ENCODE measurements at regions not wholly inside any gene's neighbourhood (a gene's known extent, or its start where the extent isn't known, plus 50 kb on each side); places are given as distances from the start of the nearest gene placed in this dataset.

DNA sequence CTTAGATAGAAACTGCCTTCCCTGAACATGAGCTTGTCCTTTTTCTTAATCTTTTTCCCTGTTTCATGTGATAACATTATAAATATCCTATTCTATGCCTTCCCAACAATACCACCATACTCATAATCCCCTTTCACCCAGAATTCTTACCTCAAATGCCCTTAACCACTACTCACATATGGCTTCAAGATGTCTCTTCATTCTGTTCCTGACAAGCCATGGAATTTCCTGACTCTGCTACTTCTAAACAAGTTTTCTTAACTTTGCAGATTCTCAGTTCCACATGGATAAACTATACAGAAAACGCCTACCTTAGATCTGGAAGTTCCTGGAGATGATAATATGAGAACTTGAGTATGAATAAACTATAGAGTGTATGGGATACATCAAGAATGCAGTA, 1217.8 kb downstream of the CDH8 start:
- Histone ChIP-seq H3K4me1 (ENCODE audit: control insufficient read depth, insufficient read depth, low read length) (no peaks in the 10 kb centered on the region), H3K27me3 (ENCODE audit: control insufficient read depth in 1 of 2, insufficient read depth in 2 of 2, low read length in 2 of 2) (no peaks in the 10 kb centered on the region), H3K27ac (ENCODE audit: low read length) (no peak overlapping the region), H3K36me3 (ENCODE audit: control insufficient read depth in 2 of 2, insufficient read depth in 2 of 2, low read length in 2 of 2) (no peaks in the 10 kb centered on the region), H3K9me3 (ENCODE audit: control insufficient read depth in 2 of 2, low read length in 2 of 2) (no peaks in the 10 kb centered on the region), H3K9ac (ENCODE audit: low read length in 2 of 2) (no peak overlapping the region), H3K4me3 (ENCODE audit: low read length in 2 of 2) (no peak overlapping the region)

DNA sequence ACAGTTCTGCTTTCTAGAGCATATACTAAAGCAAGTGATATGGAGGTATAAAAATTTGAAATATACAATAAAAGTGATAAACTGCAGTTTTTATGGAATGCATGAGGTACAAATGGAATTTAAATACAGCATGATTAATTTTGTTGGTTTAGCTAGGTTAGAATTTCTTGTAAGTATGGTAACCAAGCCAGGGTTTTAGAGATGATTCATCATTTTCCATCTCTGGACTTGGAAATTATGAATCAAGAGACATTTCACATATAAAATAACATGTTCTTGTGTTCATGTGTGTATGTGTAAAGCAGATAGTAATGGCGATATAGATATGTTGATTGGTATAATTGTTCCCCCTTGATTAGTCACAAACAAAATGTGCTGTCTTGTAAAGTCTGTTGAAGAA, 1219.8 kb downstream of the CDH8 start:
- H3K27ac ChIP-seq (ENCODE audit: low read length) = no peak overlapping the region
- H3K36me3 ChIP-seq (ENCODE audit: control insufficient read depth in 2 of 2, insufficient read depth in 2 of 2, low read length in 2 of 2) = no peaks in the 10 kb centered on the region
- no peaks in the 10 kb centered on the region for H3K27me3 ChIP-seq (ENCODE audit: control insufficient read depth in 1 of 2, insufficient read depth in 2 of 2, low read length in 2 of 2)
- H3K4me1 ChIP-seq (ENCODE audit: control insufficient read depth, insufficient read depth, low read length) = no peaks in the 10 kb centered on the region
- no peaks in the 10 kb centered on the region for H3K9me3 ChIP-seq (ENCODE audit: control insufficient read depth in 2 of 2, low read length in 2 of 2)
- no peak overlapping the region for H3K9ac ChIP-seq (ENCODE audit: low read length in 2 of 2)
- no peak overlapping the region for H3K4me3 ChIP-seq (ENCODE audit: low read length in 2 of 2)

DNA sequence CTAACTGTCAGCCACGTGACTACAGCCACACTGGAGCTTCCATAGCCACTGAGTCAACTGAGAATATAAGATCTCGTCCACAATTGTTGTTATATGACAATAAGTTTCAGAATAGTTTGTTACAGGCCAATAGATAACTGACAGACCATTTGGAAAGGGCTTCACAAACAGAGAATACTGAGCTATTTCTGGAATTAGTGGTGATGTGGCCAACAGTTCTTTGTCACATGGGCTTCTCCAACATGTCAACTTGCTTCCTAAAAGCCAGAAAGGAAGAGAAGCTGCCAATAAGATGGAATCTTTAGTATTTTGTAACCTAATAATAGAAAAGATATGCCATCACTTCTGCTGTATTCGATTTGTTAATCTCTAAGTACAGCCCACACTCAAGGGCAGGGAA, 1220.4 kb downstream of the CDH8 start:
- Histone ChIP-seq H3K9ac (ENCODE audit: low read length in 2 of 2) (no peak overlapping the region), H3K4me1 (ENCODE audit: control insufficient read depth, insufficient read depth, low read length) (no peaks in the 10 kb centered on the region), H3K4me3 (ENCODE audit: low read length in 2 of 2) (no peak overlapping the region), H3K36me3 (ENCODE audit: control insufficient read depth in 2 of 2, insufficient read depth in 2 of 2, low read length in 2 of 2) (no peaks in the 10 kb centered on the region), H3K27me3 (ENCODE audit: control insufficient read depth in 1 of 2, insufficient read depth in 2 of 2, low read length in 2 of 2) (no peaks in the 10 kb centered on the region), H3K27ac (ENCODE audit: low read length) (no peak overlapping the region), H3K9me3 (ENCODE audit: control insufficient read depth in 2 of 2, low read length in 2 of 2) (no peaks in the 10 kb centered on the region)

DNA sequence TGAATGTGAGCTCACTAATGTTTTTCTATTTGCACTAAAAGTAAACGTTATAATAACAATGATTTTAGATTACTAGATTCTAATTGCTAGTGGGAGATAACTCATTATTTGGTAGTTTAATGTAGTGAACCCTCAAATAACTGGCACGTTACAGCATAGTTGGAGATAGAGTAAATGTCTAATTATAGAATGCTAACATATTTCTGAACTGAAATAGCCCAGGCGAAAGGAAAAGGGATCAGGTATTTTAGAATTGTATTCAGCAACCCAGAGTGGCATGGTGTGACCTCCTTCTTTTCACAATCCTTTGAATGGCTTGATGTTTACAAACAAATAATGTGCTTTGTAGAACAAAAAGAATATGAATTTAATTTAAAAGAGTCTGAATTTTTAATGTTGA, 1221.2 kb downstream of the CDH8 start:
- H3K27ac ChIP-seq (ENCODE audit: low read length) = no peak overlapping the region
- H3K27me3 ChIP-seq (ENCODE audit: control insufficient read depth in 1 of 2, insufficient read depth in 2 of 2, low read length in 2 of 2) = no peaks in the 10 kb centered on the region
- H3K36me3 ChIP-seq (ENCODE audit: control insufficient read depth in 2 of 2, insufficient read depth in 2 of 2, low read length in 2 of 2) = no peaks in the 10 kb centered on the region
- no peak overlapping the region for H3K9ac ChIP-seq (ENCODE audit: low read length in 2 of 2)
- no peaks in the 10 kb centered on the region for H3K9me3 ChIP-seq (ENCODE audit: control insufficient read depth in 2 of 2, low read length in 2 of 2)
- no peaks in the 10 kb centered on the region for H3K4me1 ChIP-seq (ENCODE audit: control insufficient read depth, insufficient read depth, low read length)
- H3K4me3 ChIP-seq (ENCODE audit: low read length in 2 of 2) = no peak overlapping the region

DNA sequence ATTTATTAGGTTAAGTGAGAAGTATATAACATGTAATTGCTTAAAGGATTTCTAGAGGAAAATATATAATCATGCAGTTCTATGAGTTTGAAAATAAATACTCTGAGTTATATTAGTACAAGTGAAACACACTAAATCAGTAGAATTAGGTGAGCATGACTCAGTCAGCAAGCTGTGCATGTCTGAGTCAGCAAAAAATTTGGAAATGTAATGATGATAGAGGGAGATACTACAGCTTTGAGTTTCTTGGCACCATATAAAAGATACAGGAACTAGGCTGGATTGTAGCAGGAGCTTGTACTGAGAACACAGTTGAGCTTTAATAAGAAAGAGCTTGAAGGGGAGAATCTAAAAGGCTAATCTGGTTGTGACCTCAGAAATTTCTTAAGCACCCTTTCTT, 1224.6 kb downstream of the CDH8 start:
- Histone ChIP-seq H3K9me3 (ENCODE audit: control insufficient read depth in 2 of 2, low read length in 2 of 2) (no peaks in the 10 kb centered on the region), H3K27me3 (ENCODE audit: control insufficient read depth in 1 of 2, insufficient read depth in 2 of 2, low read length in 2 of 2) (no peaks in the 10 kb centered on the region), H3K36me3 (ENCODE audit: control insufficient read depth in 2 of 2, insufficient read depth in 2 of 2, low read length in 2 of 2) (no peaks in the 10 kb centered on the region), H3K27ac (ENCODE audit: low read length) (no peak overlapping the region), H3K4me1 (ENCODE audit: control insufficient read depth, insufficient read depth, low read length) (no peaks in the 10 kb centered on the region), H3K9ac (ENCODE audit: low read length in 2 of 2) (no peak overlapping the region), H3K4me3 (ENCODE audit: low read length in 2 of 2) (no peak overlapping the region)

DNA sequence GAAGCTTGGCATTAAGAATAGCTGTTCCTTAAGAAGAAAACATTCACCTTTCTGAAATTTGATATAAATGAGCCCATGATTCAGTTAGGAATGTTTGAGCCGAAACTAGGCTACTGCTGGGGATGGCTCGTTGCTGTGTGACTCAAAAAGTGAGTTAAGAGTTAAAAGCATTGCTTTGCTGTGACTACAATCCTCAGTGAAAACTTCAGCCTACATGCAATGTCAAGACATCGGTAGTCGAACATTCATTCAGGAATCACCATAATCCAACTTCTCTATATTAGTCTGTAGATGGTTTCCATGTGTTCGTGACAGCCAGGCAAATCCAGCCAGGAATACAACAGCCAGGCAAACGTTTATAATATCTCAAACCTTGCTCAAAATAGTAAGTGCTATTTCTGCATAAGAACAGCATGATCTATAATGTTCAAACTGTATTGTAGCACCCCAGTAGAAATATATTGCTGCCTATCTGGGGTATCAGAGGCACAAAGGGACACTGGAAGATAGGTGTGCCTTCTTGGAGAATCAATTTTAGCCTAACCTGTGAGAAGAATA, 1225.1 kb downstream of the CDH8 start:
- H3K4me3 ChIP-seq (ENCODE audit: low read length in 2 of 2) = no peak overlapping the region
- H3K9ac ChIP-seq (ENCODE audit: low read length in 2 of 2) = no peak overlapping the region
- no peaks in the 10 kb centered on the region for H3K4me1 ChIP-seq (ENCODE audit: control insufficient read depth, insufficient read depth, low read length)
- no peaks in the 10 kb centered on the region for H3K36me3 ChIP-seq (ENCODE audit: control insufficient read depth in 2 of 2, insufficient read depth in 2 of 2, low read length in 2 of 2)
- H3K27ac ChIP-seq (ENCODE audit: low read length) = no peak overlapping the region
- H3K9me3 ChIP-seq (ENCODE audit: control insufficient read depth in 2 of 2, low read length in 2 of 2) = no peaks in the 10 kb centered on the region
- no peaks in the 10 kb centered on the region for H3K27me3 ChIP-seq (ENCODE audit: control insufficient read depth in 1 of 2, insufficient read depth in 2 of 2, low read length in 2 of 2)

DNA sequence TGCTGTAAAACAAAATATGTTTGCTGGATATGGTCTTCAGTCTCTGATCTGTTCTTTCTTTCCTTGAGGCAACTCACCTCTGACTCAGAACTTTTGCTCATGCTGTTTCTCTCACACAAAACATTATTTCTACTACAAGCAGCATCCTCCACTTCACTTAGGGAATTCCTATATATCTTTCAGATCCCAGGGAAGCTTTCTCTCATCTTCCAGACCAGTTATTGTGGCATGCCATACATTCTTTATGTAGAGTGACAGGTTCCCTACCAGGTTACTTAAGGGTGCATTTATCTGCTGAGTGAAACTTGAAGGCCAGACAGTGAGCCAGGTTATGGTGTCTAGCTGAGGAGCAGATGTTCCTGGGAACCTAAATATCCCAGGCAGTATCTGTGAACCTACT, 1226.0 kb downstream of the CDH8 start:
- Histone ChIP-seq H3K4me1 (ENCODE audit: control insufficient read depth, insufficient read depth, low read length) (no peaks in the 10 kb centered on the region), H3K9ac (ENCODE audit: low read length in 2 of 2) (no peak overlapping the region), H3K27ac (ENCODE audit: low read length) (no peak overlapping the region), H3K9me3 (ENCODE audit: control insufficient read depth in 2 of 2, low read length in 2 of 2) (no peaks in the 10 kb centered on the region), H3K27me3 (ENCODE audit: control insufficient read depth in 1 of 2, insufficient read depth in 2 of 2, low read length in 2 of 2) (no peaks in the 10 kb centered on the region), H3K4me3 (ENCODE audit: low read length in 2 of 2) (no peak overlapping the region), H3K36me3 (ENCODE audit: control insufficient read depth in 2 of 2, insufficient read depth in 2 of 2, low read length in 2 of 2) (no peaks in the 10 kb centered on the region)

DNA sequence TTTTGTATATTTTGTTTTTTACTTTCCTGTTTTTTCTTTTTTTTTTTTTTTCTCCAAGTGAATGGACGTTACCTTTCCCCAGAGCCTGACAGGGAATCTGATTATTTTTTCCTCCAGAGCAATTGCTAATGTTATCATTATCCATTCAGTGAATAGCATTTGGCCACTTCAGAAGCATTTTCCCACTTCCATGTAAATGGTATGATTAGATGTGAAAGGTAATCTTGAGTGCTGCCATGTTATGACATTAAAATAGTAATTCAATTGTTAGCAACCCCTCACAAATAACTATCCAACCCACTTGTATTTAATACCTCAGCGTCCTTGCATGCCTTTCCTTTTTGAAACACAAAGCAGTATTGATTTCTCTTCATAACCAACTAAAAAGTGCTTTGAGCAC, 1243.8 kb downstream of the CDH8 start:
- H3K4me1 ChIP-seq (ENCODE audit: control insufficient read depth, insufficient read depth, low read length) = no peaks in the 10 kb centered on the region
- H3K36me3 ChIP-seq (ENCODE audit: control insufficient read depth in 2 of 2, insufficient read depth in 2 of 2, low read length in 2 of 2) = no peaks in the 10 kb centered on the region
- no peaks in the 10 kb centered on the region for H3K9me3 ChIP-seq (ENCODE audit: control insufficient read depth in 2 of 2, low read length in 2 of 2)
- no peaks in the 10 kb centered on the region for H3K27me3 ChIP-seq (ENCODE audit: control insufficient read depth in 1 of 2, insufficient read depth in 2 of 2, low read length in 2 of 2)
- H3K9ac ChIP-seq (ENCODE audit: low read length in 2 of 2) = no peak overlapping the region
- no peak overlapping the region for H3K4me3 ChIP-seq (ENCODE audit: low read length in 2 of 2)
- H3K27ac ChIP-seq (ENCODE audit: low read length) = no peak overlapping the region

DNA sequence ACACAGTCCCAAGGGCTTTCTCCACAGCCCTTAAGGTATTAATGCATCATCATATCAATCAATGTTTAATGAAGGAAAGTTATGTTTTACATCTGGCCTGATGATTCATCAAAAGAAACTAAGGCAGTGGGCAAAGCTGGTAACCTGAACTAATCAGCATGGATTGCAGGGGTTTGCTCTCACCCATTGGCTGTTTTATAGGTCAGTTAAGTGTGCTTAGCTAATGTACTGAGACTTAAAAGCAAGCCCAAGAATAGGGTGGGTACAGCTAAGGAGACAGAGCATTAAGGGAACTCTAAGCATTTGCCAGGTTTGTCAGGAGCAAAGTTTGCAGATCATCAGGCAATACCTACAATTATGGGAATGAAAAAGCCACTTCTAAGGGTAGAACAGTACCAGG, 1247.6 kb downstream of the CDH8 start:
- Histone ChIP-seq H3K27me3 (ENCODE audit: control insufficient read depth in 1 of 2, insufficient read depth in 2 of 2, low read length in 2 of 2) (no peaks in the 10 kb centered on the region), H3K4me1 (ENCODE audit: control insufficient read depth, insufficient read depth, low read length) (no peaks in the 10 kb centered on the region), H3K4me3 (ENCODE audit: low read length in 2 of 2) (no peak overlapping the region), H3K9ac (ENCODE audit: low read length in 2 of 2) (no peak overlapping the region), H3K9me3 (ENCODE audit: control insufficient read depth in 2 of 2, low read length in 2 of 2) (no peaks in the 10 kb centered on the region), H3K27ac (ENCODE audit: low read length) (no peak overlapping the region), H3K36me3 (ENCODE audit: control insufficient read depth in 2 of 2, insufficient read depth in 2 of 2, low read length in 2 of 2) (no peaks in the 10 kb centered on the region)

DNA sequence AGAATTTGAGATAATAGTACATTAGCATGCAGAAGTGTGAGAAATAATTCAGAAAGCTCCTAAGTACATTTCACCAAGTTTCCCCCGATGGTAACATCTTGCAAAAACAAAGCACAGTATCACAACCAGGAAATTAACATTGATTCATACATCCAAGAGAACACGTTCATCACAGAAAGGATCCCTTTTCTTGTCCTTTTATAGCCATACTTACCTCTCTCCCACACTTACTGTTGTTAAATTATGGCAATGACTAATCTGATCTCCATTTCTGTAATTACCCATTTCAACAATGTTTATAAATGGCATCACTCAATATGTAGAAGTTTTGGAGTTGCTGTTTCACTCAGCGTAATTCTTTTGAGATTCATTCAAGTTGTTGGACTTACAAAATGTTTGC, 1260.0 kb downstream of the CDH8 start:
- Histone ChIP-seq H3K9ac (ENCODE audit: low read length in 2 of 2) (no peak overlapping the region), H3K27me3 (ENCODE audit: control insufficient read depth in 1 of 2, insufficient read depth in 2 of 2, low read length in 2 of 2) (no peaks in the 10 kb centered on the region), H3K36me3 (ENCODE audit: control insufficient read depth in 2 of 2, insufficient read depth in 2 of 2, low read length in 2 of 2) (no peaks in the 10 kb centered on the region), H3K27ac (ENCODE audit: low read length) (no peak overlapping the region), H3K9me3 (ENCODE audit: control insufficient read depth in 2 of 2, low read length in 2 of 2) (peaks cover 0 to 1% of the 10 kb centered on the region in 2 donors), H3K4me1 (ENCODE audit: control insufficient read depth, insufficient read depth, low read length) (no peaks in the 10 kb centered on the region), H3K4me3 (ENCODE audit: low read length in 2 of 2) (no peak overlapping the region)

DNA sequence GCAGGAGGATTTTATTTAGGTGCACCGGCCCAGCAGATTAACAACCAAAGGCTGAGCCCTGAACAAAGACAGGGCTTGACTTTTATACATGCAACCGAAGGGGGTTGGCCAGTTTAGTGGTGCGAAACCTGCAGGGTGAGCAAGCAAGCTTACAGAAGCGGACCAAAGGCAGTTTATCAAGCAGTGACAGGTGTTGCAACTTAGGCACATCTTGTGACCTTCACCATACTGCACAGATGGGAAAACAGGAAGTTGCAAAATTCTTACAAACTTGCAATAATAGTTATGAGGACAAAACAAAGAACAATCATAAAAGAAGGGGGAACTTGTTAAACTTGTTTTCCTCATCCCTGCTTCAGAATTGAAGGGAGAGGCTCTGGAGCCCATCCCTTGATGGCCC, 1265.1 kb downstream of the CDH8 start:
- Histone ChIP-seq H3K27ac (ENCODE audit: low read length) (no peak overlapping the region), H3K9me3 (ENCODE audit: control insufficient read depth in 2 of 2, low read length in 2 of 2) (peaks cover 2 to 5% of the 10 kb centered on the region in 2 donors), H3K27me3 (ENCODE audit: control insufficient read depth in 1 of 2, insufficient read depth in 2 of 2, low read length in 2 of 2) (no peaks in the 10 kb centered on the region), H3K36me3 (ENCODE audit: control insufficient read depth in 2 of 2, insufficient read depth in 2 of 2, low read length in 2 of 2) (no peaks in the 10 kb centered on the region), H3K4me1 (ENCODE audit: control insufficient read depth, insufficient read depth, low read length) (no peaks in the 10 kb centered on the region), H3K9ac (ENCODE audit: low read length in 2 of 2) (no peak overlapping the region), H3K4me3 (ENCODE audit: low read length in 2 of 2) (no peak overlapping the region)
